ENCODE measurements at regions not wholly inside any gene's neighbourhood (a gene's known extent, or its start where the extent isn't known, plus 50 kb on each side); places are given as distances from the start of the nearest gene placed in this dataset.

GRCh38 chr2:236404346-236404745 lies 140.1 kb upstream of the ASB18 start:
- no peak overlapping the region for H3K4me3 ChIP-seq (ENCODE audit: low read depth, low read length)

GRCh38 chr2:236405357-236405756 lies 141.2 kb upstream of the ASB18 start:
- H3K4me3 ChIP-seq (ENCODE audit: low read depth, low read length): no peak overlapping the region

GRCh38 chr2:236408090-236408489 lies 143.9 kb upstream of the ASB18 start:
- no peak overlapping the region for H3K4me3 ChIP-seq (ENCODE audit: low read depth, low read length)

- no peak overlapping the region for H3K4me3 ChIP-seq (ENCODE audit: low read depth, low read length)
Observed at GRCh38 chr2:236408786-236409185, 144.6 kb upstream of the ASB18 start.

- H3K4me3 ChIP-seq (ENCODE audit: low read depth, low read length): no peak overlapping the region
Observed at GRCh38 chr2:236415684-236416444, 151.7 kb upstream of the ASB18 start.

- no peak overlapping the region for H3K4me3 ChIP-seq (ENCODE audit: low read depth, low read length)
Observed at GRCh38 chr2:236417150-236417549, 152.5 kb upstream of the ACKR3 start.

GRCh38 chr2:236430584-236430983 lies 139.0 kb upstream of the ACKR3 start:
- no peak overlapping the region for H3K4me3 ChIP-seq (ENCODE audit: low read depth, low read length)

GRCh38 chr2:236434593-236434992 lies 135.0 kb upstream of the ACKR3 start:
- no peak overlapping the region for H3K4me3 ChIP-seq (ENCODE audit: low read depth, low read length)

GRCh38 chr2:236440110-236440881 lies 129.3 kb upstream of the ACKR3 start:
- no peak overlapping the region for H3K4me3 ChIP-seq (ENCODE audit: low read depth, low read length)

GRCh38 chr2:236444187-236444586 lies 125.4 kb upstream of the ACKR3 start:
- H3K4me3 ChIP-seq (ENCODE audit: low read depth, low read length): no peak overlapping the region

- no peak overlapping the region for H3K4me3 ChIP-seq (ENCODE audit: low read depth, low read length)
Observed at GRCh38 chr2:236445678-236446077, 123.9 kb upstream of the ACKR3 start.

- H3K4me3 ChIP-seq (ENCODE audit: low read depth, low read length): no peak overlapping the region
Observed at GRCh38 chr2:236446521-236446920, 123.1 kb upstream of the ACKR3 start.

GRCh38 chr2:236449167-236449761 lies 120.4 kb upstream of the ACKR3 start:
- H3K4me3 ChIP-seq (ENCODE audit: low read depth, low read length): no peak overlapping the region

- no peak overlapping the region for H3K4me3 ChIP-seq (ENCODE audit: low read depth, low read length)
Observed at GRCh38 chr2:236452238-236452637, 117.4 kb upstream of the ACKR3 start.

GRCh38 chr2:236454076-236454475 lies 115.5 kb upstream of the ACKR3 start:
- no peak overlapping the region for H3K4me3 ChIP-seq (ENCODE audit: low read depth, low read length)

GRCh38 chr2:236459393-236459792 lies 110.2 kb upstream of the ACKR3 start:
- H3K4me3 ChIP-seq (ENCODE audit: low read depth, low read length): no peak overlapping the region

- H3K4me3 ChIP-seq (ENCODE audit: low read depth, low read length): no peak overlapping the region
Observed at GRCh38 chr2:236464140-236464539, 105.5 kb upstream of the ACKR3 start.

GRCh38 chr2:236472720-236473495 lies 96.7 kb upstream of the ACKR3 start:
- no peak overlapping the region for H3K4me3 ChIP-seq (ENCODE audit: low read depth, low read length)

- H3K4me3 ChIP-seq (ENCODE audit: low read depth, low read length): no peak overlapping the region
Observed at GRCh38 chr2:236473691-236474090, 95.9 kb upstream of the ACKR3 start.

- H3K4me3 ChIP-seq (ENCODE audit: low read depth, low read length): no peak overlapping the region
Observed at GRCh38 chr2:236479814-236480213, 89.8 kb upstream of the ACKR3 start.

GRCh38 chr2:236483102-236483501 lies 86.5 kb upstream of the ACKR3 start:
- no peak overlapping the region for H3K4me3 ChIP-seq (ENCODE audit: low read depth, low read length)

Data from iPS-11a (cell line).